ENCODE measurements at regions not wholly inside any gene's neighbourhood (a gene's known extent, or its start where the extent isn't known, plus 50 kb on each side); places are given as distances from the start of the nearest gene placed in this dataset.

DNA sequence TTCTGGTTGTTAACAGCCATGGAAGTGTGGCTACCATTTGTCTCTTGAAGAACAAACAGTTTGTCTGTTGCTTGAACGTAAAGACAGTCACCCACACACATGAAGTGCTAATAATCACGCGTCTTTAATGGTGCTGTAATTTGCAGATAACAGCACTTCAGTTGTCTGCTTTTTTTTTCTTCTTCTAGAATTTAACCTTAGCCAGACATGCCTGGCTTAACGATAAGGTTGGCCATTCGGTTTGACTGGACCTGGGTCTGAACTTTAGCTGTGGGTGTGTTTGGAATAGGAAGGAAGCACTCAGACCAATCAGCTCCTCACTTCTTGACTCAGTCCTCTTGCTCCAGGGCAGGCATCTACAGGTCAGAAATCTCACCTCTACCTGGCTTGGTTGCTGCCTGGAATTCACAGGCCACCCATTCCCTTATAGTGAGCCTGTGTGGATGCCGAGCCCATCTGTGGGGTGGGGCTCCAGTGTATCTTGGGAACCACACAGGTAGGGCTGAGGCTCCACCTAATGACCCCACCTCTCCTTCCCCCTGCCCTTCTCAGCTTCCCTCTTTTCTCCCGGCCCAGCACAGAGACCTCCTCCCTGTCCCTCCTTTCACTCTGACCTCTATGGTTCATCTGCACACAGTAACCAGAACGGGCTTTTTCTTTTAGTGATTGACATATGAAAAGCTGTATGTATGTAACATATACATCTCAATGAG is 246.4 kb upstream of the PWP1 start:
- no peak for DNase-seq (ENCODE audit: low read depth in 1 of 2, low spot score in 1 of 2)

- no peak for DNase-seq (ENCODE audit: low read depth in 1 of 2, low spot score in 1 of 2)
Observed at GRCh38 chr12:107440606-107441005, 245.0 kb upstream of the PWP1 start.

DNA sequence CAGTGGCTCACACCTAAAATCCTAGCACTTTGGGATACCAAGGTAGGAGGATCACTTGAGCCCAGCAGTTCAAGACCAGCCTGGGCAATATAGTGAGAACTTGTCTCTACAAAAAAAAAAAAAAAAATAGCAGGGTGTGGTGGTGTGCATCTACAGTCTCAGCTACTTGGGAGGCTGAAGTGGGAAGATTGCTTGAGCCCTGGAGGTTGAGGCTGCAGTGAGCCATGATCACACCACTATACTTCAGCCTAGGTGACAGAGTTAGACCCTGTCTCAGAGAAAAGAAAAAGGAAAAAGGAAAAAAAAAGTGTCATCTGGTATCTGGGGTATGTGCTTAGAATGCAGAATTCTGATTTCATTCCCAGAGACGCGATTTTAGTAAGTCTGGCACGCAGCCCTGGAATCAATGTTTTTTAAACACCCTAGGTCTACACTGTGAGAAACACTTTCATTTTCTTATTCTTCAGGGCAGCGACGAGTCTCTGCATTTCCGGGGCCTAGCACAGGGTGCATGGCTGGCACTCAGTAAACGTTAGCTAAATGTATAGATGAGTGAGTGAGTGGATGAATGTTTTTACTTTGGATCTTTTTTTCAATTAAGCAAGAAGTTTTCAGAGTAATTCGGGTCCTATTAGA is 243.8 kb upstream of the PWP1 start:
- no peak for DNase-seq (ENCODE audit: low read depth in 1 of 2, low spot score in 1 of 2)

DNA sequence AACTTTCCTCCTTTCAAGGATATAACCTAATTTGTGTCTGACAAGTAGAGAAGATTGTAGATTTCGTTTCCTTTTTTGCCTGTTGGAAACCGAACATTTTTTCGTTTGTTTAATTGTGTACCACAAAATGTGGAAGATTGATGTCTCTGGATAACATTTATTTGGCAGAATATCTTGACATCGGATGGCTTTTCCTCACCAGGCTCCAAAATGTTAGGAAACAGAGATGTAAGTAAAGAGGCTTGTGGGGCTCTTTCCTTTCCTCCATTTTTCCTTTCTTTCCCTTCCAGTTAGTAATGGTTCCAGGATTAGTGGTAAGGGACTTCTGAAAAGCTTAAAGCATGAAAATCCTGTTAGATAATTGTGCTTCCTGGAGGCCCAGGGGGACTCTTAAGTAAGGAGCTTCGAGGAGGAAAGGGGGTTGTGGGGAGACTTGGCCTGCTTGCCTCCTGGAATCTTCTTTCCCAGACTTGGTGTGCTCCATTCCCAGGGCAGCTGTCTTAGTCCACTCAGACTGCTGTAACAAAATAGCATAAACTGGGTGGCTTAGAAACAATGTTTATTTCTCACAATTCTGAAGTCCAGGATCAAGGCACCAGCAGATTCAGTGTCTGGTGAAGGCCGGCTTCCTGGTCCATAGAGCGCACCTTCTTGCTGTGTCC is 243.1 kb upstream of the PWP1 start:
- DNase-seq (ENCODE audit: low read depth in 1 of 2, low spot score in 1 of 2) = no peak

DNA sequence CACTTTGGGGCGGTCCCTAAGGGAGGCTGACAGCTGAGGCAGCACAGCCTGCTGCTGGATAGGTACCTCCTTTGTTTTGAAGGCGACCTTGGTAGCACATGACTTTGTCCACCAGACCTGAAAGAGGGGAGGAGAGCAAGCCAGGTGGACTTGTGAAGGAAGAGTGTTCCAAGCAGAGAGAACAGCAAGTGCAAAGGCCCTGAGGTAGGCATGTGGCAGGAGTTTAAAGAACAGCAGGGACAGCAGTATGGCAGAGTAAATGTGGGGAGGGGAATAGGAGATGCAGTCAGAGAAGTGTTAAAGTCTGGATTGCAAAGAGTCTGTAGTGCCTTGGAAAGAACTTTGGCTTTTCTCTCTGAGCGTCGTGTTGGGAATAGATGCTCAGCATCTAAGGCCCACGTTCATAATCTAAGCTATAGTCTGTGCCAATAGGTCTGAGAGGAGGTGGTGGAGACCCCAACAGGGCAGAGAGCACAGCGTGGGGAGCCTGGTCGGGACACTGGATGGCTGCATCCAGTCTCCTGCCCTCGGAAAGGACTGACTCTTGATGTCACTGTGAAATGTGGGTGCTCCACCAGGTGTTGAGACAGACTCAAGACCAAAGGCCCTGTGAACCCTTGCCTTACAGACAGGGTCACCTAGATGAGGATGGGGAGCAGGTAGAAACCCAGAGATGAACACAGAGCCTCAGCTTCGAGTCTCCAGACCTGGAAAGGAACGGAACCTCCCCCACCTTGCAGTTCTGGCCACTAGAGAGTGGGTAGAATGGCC is 242.1 kb upstream of the PWP1 start:
- DNase-seq (ENCODE audit: low read depth in 1 of 2, low spot score in 1 of 2) = no peak

DNA sequence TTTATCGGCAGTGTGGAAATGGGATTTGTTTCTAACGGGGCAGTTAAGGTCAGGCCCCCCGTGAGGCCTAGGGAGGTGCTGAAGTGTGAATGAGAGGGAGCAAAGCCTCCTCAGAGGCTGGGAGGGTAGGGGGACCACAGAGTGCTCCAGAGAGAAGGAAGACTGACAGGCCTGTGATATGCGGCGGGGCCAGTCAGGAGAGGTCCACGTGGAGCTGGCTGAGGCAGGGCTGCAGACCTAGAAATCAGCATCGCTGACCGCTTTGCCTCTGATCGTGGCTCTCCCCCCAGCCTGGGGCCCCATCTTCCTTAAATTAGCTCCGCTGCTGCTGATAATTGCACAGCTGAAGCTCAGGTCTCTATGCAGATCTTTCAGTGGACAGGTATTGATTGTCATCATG is 240.8 kb upstream of the PWP1 start:
- DNase-seq (ENCODE audit: low read depth in 1 of 2, low spot score in 1 of 2) = no peak

DNA sequence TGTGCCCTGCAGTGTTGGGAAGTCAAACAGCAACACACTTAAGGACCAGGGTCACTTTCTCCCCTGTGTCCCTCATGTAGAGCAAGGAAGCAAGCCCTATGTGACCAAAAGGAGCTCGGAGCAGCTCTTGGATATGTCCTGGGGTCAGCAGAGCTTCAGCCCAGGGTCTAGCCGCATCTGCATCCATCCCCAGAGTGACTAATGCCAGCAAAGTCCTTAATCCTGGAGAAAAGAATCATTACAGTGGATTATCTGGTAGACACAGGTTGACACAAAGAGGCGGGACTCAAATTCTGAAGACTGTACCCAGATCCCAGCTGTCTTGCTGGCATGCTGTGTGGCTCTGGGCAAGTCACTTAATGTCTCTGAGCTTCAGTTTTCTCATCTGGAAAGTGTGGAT is 239.1 kb upstream of the PWP1 start:
- DNase-seq (ENCODE audit: low read depth in 1 of 2, low spot score in 1 of 2) = no peak

- no peak for DNase-seq (ENCODE audit: low read depth in 1 of 2, low spot score in 1 of 2)
Observed at GRCh38 chr12:107447336-107447735, 238.3 kb upstream of the PWP1 start.

DNA sequence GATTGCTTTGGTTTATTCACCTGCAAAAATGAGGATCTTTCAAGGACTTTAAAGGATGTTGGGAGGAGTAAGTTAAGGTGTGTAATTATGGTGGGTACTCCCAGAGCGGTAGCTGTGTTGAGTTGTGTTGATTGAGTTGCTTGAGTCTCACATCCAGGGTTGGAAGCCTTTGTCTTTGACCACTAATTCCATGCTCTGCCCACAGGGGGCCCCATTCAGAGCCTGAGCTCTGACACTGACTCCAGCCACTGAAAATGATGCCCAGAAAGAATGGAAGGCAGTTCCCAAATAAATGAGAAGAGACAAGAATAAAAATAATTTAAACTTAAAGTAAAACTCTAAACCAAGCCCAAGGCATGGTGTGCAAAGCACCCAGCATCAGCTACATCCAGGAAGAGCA is 237.4 kb upstream of the PWP1 start:
- DNase-seq (ENCODE audit: low read depth in 1 of 2, low spot score in 1 of 2) = no peak

DNA sequence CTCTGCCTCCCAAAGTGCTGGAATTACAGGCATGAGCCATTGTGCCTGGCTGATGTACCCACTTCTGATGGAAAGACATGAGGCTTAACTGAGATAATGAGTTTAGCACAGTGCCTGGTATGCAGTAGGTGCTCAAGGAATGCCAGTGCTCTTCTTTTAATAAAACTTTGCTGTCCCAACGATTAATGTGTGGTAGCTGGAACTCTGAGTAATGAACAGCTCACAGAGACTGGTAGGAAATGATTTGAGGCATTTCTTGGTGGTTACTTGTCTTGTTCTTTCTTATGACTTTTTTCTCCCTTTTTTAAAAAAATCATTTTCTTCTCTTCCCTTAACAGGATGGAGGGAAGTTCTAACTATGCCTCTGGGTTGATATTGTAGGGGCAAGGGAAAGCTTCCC is 235.7 kb upstream of the PWP1 start:
- DNase-seq (ENCODE audit: low read depth in 1 of 2, low spot score in 1 of 2) = no peak

DNA sequence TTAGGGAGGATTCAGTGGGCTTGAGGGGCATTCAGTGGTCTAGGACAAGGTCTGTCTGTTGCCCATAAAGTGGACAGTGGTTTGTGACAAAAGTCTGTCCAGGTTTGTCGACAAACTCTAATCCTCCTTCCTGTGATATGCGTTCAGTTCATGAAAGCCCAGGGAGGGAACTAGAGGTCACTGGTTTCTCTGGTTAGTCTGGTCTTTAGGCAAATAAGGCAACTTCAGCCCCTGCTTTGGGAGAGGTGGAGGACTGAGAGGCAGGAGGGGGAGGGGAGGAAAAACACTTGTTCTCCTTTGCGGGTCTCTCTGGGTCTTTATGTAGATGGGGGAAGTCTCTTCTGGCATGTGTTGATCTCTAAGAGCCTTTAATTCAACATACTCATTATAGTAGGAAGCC is 235.1 kb upstream of the PWP1 start:
- no peak for DNase-seq (ENCODE audit: low read depth in 1 of 2, low spot score in 1 of 2)

DNA sequence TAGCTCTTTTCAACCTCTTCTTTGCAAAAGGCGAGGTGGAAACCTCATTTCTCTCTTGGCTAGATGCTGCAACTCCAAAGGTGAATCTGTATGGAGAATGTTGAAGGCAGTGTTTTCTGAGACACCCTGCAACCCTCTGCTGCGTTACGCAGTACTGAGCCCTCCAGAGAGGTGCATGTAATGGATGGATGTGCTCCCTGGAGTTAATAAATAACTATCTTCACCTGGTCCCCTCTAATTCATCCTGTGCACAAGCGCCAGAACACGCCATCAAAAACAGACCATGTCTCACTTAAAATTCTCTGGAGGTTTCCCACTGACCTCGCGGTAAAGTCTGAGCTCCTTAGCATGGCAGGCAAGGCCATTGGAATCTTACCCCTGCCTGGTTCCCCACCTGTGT is 234.4 kb upstream of the PWP1 start:
- DNase-seq (ENCODE audit: low read depth in 1 of 2, low spot score in 1 of 2) = no peak

GRCh38 chr12:107454109-107454830 is 231.3 kb upstream of the PWP1 start:
- DNase-seq (ENCODE audit: low read depth in 1 of 2, low spot score in 1 of 2) = no peak

- no peak for DNase-seq (ENCODE audit: low read depth in 1 of 2, low spot score in 1 of 2)
Observed at GRCh38 chr12:107457362-107457935, 228.2 kb upstream of the PWP1 start.

DNA sequence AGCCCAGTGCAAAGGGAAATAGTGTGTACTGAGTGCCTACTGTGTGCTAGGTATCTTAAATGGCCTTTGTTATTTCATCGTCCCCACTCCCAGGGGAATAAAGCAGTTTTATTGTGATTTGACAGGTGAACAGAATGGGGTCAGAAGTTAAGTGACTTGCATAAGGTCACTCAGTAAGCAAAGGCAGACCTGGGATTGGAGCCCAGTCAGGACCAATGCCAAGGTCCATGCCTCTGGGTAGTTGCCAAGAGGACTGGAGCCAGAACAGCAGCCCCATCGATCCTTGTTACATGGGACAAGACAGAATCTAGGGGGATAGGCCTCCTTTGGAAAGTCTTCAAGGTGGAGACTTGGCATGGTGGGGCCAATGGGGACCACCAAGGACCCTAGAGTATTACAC is 227.4 kb upstream of the PWP1 start:
- no peak for DNase-seq (ENCODE audit: low read depth in 1 of 2, low spot score in 1 of 2)

- DNase-seq (ENCODE audit: low read depth in 1 of 2, low spot score in 1 of 2) = no peak
Observed at GRCh38 chr12:107458990-107459389, 226.6 kb upstream of the PWP1 start.

- DNase-seq (ENCODE audit: low read depth in 1 of 2, low spot score in 1 of 2) = no peak
Observed at GRCh38 chr12:107459641-107460040, 226.0 kb upstream of the PWP1 start.

- DNase-seq (ENCODE audit: low read depth in 1 of 2, low spot score in 1 of 2) = no peak
Observed at GRCh38 chr12:107461222-107461975, 224.2 kb upstream of the PWP1 start.

DNA sequence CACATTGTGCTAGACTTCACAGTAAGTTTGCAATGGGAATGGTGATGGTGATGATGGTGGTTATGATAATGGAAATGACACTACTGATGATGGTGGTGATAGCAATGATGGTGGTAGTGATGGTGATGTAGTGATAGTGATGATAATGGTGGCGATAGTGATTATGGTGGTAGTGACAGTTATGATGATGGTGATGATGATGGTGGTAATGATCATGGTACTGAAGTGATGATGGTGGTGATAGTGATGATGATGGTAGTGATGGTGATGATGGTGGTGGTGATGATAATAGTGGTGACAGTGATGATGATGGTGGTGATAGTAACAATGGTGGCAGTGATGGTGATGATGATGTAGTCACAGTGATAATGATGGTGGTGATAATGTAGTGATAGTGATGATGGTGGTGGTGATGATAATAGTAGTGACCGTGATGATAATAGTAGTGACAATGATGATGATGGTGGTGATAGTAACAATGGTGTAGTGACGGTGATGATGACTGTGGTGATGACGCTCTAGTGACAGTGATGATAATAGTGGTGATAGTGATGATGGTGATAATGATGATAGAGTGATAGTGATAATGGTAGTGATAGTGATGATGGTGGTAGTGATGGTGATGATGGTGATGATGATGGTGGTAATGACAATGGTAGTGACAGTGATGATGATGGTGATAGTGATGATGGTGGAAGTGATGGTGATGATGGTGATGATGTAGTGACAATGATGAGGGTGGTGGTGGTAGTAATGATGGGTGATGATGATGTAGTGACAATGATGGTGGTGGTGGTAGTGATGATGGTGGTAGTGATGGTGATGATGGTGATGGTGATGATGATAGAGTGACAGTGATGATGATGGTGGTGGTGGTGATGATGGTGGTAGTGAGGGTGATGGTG is 222.9 kb upstream of the PWP1 start:
- DNase-seq (ENCODE audit: low read depth in 1 of 2, low spot score in 1 of 2) = no peak

Data from activated CD4-positive, alpha-beta T cell treated with anti-CD3 and anti-CD28 coated beads, Interleukin-2, amount 50 U/mL, for 24 hours (primary cell).